ENCODE measurements at regions not wholly inside any gene's neighbourhood (a gene's known extent, or its start where the extent isn't known, plus 50 kb on each side); places are given as distances from the start of the nearest gene placed in this dataset.
"Not testable (repeated sequence)": the region's sequence is repeated elsewhere in the genome, so short reads cannot be mapped to it uniquely, and the experiment has no call there.

DNA sequence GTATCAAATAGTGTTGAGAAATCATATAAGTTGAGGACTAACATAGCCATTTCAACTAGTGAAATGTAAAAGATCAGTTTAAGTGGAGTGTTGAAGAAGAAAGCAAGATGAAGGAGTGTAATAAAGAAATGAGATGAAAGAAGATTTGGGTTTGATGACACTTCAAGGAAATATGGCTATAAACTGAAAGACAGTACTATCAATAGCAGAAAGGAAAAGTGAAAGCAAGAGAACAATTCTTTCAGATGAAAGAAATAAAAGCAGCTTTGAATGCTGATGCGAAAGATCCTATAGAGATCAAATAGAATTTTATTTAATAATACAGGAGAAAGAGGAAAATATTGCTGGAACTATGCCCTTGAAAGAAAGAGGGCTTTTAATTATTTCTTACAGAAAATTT, 92.8 kb upstream of the PRSS16 start:
- no peaks in the 10 kb centered on the region for H3K36me3 ChIP-seq (ENCODE audit: insufficient read depth)
- H3K4me3 ChIP-seq (ENCODE audit: low read depth, low read length): no peak overlapping the region
- no peak for DNase-seq (ENCODE audit: extremely low spot score)
- H3K4me1 ChIP-seq (ENCODE audit: insufficient read depth): no peaks in the 10 kb centered on the region
- H3K27ac ChIP-seq (ENCODE audit: low read depth): no peak overlapping the region
- WGBS: 92% methylated on average over 1 of the region's 1 CpG

DNA sequence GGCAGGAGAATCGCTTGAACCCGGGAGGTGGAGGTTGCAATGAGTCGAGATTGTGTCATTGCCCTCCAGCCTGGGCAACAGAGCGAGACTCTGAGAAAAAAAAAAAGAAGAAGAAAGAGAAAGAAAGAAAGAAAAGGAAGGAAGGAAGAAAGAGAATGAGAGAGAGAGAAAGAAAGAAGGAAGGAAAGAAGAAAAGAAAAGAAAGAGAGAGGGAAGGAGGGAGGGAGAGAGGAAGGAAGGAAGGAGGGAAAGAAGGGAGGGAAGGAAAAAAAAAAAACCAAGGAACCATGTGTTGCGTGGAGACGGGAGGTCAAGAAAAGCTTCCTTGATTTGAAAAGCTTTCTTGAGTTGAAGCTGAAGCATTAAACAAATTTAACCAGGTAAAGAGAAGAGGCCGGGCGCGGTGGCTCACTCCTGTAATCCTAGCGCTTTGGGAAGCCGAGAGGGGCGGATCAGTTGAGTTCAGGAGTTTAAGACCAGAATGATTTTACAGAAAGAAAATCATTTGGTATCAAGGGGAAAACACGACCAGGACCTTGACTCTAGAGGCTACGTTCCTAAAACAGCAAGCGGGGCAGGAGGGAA, 90.5 kb upstream of the PRSS16 start:
- no peaks in the 10 kb centered on the region for H3K4me1 ChIP-seq (ENCODE audit: insufficient read depth)
- DNase-seq (ENCODE audit: extremely low spot score): no peak
- H3K36me3 ChIP-seq (ENCODE audit: insufficient read depth): no peaks in the 10 kb centered on the region
- H3K27ac ChIP-seq (ENCODE audit: low read depth): no peak overlapping the region
- peak overlapping the region; percentile 15 for H3K4me3 ChIP-seq (ENCODE audit: low read depth, low read length)
- WGBS: 34% methylated on average over 15 of the region's 15 CpGs

DNA sequence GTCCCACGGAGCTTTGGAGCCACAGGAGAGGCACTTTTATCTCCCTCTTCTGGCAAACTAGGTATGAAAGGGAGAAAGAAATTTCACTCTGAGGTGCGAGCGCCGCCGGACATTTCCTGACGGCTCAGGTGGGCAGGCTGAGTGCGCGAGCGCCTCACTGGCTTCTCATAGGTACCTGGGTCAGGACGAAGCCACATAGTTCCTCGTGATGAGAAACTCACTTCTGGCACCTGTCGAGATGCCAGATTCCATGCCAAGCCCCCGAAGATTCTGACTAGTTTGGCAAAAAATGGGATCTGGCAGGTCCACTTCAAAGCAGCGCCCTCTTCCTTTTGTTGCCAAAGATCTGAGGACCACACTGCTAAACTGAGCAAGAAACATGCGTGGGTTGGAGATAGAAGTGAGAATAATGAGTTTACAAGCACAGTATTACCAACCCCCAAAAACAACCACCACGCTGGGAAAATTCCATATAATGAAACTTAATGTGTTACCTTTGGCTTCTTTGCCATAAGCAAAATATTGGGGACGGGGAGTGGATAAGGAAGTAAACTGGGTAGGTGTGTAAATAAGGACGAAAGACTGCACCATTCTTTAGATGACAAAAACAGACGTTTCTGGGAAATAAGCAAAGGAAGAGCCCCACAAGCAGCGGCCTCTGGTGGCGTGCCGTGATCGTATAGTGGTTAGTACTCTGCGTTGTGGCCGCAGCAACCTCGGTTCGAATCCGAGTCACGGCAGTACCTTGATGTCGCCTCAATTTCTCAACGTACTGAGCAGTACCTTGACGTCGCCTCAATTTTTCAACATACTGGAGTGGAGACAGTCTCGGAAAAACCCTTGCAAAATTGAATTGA, 89.8 kb upstream of the PRSS16 start:
- DNase-seq (ENCODE audit: extremely low spot score): peak; percentile 21

DNA sequence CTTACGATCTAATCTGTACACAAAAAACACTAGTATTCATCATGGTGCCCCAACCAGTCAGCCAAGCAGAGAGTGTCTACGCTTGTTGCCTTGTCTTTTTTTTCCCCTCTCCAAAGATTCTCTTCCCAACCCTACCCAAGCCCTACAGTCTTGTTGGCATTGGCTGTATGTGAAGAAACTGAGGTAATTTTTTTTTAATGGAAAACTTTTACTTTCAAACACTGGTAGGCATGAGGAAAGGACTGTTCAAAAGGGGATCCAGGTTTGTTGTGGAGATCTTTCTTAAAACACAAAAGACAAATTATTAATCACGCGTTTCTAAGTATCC, 89.2 kb upstream of the PRSS16 start:
- no peak for DNase-seq (ENCODE audit: extremely low spot score)
- Histone ChIP-seq H3K27ac (ENCODE audit: low read depth) (no peak overlapping the region), H3K4me1 (ENCODE audit: insufficient read depth) (no peaks in the 10 kb centered on the region), H3K36me3 (ENCODE audit: insufficient read depth) (no peaks in the 10 kb centered on the region), H3K4me3 (ENCODE audit: low read depth, low read length) (no peak overlapping the region)
- WGBS: 69% methylated on average over 4 of the region's 4 CpGs

More for the DNA sequence above, 89.8 kb upstream of the PRSS16 start:
- Histone ChIP-seq H3K4me3 (ENCODE audit: low read depth, low read length) (peak overlapping the region; percentile 15), H3K36me3 (ENCODE audit: insufficient read depth) (no peaks in the 10 kb centered on the region), H3K4me1 (ENCODE audit: insufficient read depth) (no peaks in the 10 kb centered on the region), H3K27ac (ENCODE audit: low read depth) (no peak overlapping the region)
- 3% methylated on average over 34 of the region's 34 CpGs for WGBS

DNA sequence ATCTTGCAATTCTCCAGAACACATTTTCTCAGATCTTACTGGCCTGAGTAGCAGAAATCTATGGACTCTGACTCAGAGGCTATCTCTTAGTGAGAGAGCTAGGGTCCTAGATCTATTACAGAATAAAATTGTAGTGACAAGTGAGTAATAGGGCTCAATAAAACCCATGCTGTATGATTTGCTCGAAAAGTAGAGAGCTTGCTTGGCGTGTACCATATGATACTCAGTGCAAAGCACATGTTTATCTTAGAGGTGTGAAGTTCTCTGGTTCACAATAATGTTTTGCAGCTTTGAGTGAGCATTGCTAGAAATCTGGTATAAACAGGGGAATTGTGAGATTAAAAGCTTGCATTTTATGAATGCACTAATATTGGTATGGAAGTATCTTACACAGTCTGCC, 87.8 kb upstream of the PRSS16 start:
- DNase-seq (ENCODE audit: extremely low spot score): no peak
- 70% methylated on average over 2 of the region's 2 CpGs for WGBS
- Histone ChIP-seq H3K27ac (ENCODE audit: low read depth) (no peak overlapping the region), H3K36me3 (ENCODE audit: insufficient read depth) (no peaks in the 10 kb centered on the region), H3K4me3 (ENCODE audit: low read depth, low read length) (no peak overlapping the region), H3K4me1 (ENCODE audit: insufficient read depth) (no peaks in the 10 kb centered on the region)

DNA sequence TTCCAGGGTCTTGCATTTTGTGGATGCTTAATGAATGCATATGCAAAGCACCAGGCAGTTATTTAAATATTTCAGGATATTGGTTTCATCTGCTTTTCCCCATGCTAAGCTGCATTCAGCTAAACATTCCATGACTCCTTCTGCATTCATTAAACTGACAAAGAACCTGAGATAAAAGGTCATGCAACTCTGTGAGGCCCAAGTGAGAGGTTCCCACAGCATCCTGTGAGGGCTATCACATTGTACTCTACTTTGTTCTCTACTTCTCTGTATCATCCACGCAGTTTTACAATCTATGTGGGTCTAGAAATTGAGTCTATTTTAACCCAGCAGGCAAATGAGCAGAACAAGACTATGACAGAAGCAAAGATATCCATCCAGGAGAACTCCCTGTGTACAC, 86.4 kb upstream of the PRSS16 start:
- Histone ChIP-seq H3K4me1 (ENCODE audit: insufficient read depth) (no peaks in the 10 kb centered on the region), H3K36me3 (ENCODE audit: insufficient read depth) (no peaks in the 10 kb centered on the region), H3K27ac (ENCODE audit: low read depth) (no peak overlapping the region), H3K4me3 (ENCODE audit: low read depth, low read length) (no peak overlapping the region)
- DNase-seq (ENCODE audit: extremely low spot score): no peak
- WGBS: 32% methylated on average over 1 of the region's 1 CpG

DNA sequence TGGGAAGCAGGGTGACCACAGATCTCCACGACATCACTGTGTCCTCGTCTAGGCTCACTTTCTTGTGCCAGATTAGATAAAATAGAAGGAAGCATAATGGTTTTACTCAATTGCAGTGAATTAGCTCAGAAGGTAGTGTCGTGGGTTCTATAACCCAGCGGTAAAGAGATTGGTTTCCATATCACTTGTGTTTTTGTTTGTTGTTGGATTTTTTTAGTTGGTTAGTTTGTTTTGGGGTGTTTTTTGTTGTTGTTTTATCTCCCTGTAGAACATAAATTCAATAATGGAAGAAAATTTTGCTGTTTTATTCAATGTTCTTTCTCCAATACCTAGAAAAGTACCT, 85.9 kb upstream of the PRSS16 start:
- Histone ChIP-seq H3K27ac (ENCODE audit: low read depth) (no peak overlapping the region), H3K4me1 (ENCODE audit: insufficient read depth) (no peaks in the 10 kb centered on the region), H3K4me3 (ENCODE audit: low read depth, low read length) (no peak overlapping the region), H3K36me3 (ENCODE audit: insufficient read depth) (no peaks in the 10 kb centered on the region)
- 54% methylated on average over 4 of the region's 4 CpGs for WGBS
- no peak for DNase-seq (ENCODE audit: extremely low spot score)

DNA sequence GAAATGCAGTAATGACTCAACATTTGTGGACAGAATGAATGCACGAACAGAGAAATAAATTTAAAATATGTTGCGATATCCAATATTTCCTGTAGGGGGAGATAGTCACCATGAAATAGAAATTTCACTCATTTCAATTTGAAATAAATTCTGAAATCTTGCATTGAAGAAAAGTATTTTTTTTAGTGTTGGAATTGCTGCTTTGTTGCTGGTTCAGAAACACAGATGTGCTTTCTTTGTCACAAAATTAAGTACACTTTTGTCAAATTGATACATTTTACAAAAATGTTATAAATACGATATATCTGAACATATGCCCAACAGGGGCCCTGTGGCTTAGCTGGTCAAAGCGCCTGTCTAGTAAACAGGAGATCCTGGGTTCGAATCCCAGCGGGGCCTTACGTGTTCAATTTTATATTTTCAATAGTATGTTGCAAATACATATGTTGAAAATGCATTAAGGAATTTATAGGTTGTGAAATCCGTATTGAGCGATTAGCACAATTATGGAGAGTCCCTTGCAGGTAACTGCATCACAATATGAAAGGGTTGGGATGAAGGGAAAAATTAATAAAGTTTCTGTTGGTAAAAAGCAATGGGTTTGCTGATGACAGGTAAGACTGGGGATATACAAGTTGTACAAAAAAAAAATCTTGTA, 85.4 kb upstream of the PRSS16 start:
- DNase-seq (ENCODE audit: extremely low spot score): no peak
- no peak overlapping the region for H3K4me3 ChIP-seq (ENCODE audit: low read depth, low read length)
- WGBS: 20% methylated on average over 9 of the region's 9 CpGs
- no peaks in the 10 kb centered on the region for H3K36me3 ChIP-seq (ENCODE audit: insufficient read depth)
- no peaks in the 10 kb centered on the region for H3K4me1 ChIP-seq (ENCODE audit: insufficient read depth)
- no peak overlapping the region for H3K27ac ChIP-seq (ENCODE audit: low read depth)

DNA sequence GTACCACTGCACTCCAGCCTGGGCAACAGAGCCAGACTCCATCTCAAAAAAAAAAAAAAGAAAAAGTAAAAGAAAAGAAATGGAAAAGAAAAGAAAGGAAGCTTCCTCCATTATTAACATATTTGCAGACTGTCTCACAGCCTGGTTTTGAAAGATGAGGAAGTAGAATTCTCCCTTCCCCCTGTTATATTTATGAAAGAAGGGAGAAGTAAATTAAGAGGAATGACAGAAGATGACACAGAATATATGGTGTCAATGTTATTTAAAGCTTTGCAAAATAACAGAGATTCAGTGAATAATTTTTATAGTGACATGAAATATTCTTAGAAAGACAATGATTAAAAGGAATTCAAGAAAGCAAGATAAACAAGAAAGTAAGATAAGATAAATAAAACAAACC, 83.7 kb upstream of the PRSS16 start:
- DNase-seq (ENCODE audit: extremely low spot score): no peak
- Histone ChIP-seq H3K27ac (ENCODE audit: low read depth) (no peak overlapping the region), H3K36me3 (ENCODE audit: insufficient read depth) (no peaks in the 10 kb centered on the region), H3K4me1 (ENCODE audit: insufficient read depth) (no peaks in the 10 kb centered on the region), H3K4me3 (ENCODE audit: low read depth, low read length) (no peak overlapping the region)

DNA sequence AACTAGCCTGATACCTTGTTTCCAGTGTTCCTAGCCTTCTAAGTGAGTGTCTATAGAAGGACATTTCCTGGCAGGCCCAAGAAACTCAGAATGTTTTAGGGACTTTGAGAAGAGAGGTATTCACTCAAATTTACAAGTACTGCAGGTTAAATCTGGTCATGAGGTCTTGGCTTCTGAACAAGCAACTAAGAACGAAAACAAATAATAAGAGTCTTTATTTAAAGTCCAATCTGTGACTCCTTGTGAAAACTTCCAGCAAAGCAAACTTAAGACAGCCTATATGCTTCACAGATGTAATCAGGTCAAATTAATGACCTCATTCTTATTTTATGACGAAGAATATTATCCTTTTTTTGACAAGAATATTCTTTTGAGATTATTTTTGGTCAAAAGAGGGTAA, 79.4 kb upstream of the PRSS16 start:
- no peak for DNase-seq (ENCODE audit: extremely low spot score)
- Histone ChIP-seq H3K4me3 (ENCODE audit: low read depth, low read length) (no peak overlapping the region), H3K36me3 (ENCODE audit: insufficient read depth) (no peaks in the 10 kb centered on the region), H3K27ac (ENCODE audit: low read depth) (no peak overlapping the region), H3K4me1 (ENCODE audit: insufficient read depth) (no peaks in the 10 kb centered on the region)
- WGBS: 26% methylated on average over 2 of the region's 2 CpGs

DNA sequence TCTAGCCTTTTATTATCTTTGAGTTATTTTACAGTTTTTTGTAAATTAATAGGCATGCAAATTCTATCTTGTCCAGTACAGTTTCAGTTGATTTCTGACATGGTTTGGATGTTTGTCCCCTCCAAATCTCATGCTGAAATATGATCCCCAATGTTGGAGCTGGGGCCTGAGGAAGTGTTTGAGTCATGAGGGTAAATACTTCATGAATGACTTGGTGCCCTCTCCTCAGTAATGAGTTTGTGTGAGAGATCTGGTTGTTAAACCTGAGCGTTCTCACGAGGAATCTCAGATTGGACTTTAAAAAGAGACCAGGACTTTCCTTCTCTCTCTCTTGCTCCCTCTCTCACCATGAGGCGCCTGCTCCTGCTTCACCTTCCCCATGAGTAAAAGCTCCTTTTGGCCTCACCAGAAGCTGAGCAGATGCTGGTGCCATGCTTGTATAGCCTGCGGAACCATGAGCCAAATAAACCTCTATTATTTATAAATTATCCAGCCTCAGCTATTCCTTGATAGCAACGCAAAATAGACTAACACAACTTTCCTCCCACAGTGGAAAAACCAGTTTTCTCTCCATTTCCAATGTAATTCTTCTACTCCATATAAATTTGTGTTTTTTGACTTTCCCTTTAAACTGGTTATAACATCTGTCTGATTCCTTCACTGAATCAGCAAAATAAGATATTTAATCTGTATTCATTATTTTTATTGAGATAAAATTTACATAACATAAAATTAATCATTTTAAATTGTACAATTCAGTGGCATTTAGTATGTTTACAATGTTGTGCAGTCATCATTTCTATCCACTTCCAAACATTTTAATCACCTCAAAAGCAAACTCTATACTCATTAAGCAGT, 78.7 kb upstream of the PRSS16 start:
- no peak overlapping the region for H3K27ac ChIP-seq (ENCODE audit: low read depth)
- no peak overlapping the region for H3K4me3 ChIP-seq (ENCODE audit: low read depth, low read length)
- no peaks in the 10 kb centered on the region for H3K4me1 ChIP-seq (ENCODE audit: insufficient read depth)
- no peak for DNase-seq (ENCODE audit: extremely low spot score)
- WGBS: 55% methylated on average over 5 of the region's 5 CpGs
- H3K36me3 ChIP-seq (ENCODE audit: insufficient read depth): no peaks in the 10 kb centered on the region

DNA sequence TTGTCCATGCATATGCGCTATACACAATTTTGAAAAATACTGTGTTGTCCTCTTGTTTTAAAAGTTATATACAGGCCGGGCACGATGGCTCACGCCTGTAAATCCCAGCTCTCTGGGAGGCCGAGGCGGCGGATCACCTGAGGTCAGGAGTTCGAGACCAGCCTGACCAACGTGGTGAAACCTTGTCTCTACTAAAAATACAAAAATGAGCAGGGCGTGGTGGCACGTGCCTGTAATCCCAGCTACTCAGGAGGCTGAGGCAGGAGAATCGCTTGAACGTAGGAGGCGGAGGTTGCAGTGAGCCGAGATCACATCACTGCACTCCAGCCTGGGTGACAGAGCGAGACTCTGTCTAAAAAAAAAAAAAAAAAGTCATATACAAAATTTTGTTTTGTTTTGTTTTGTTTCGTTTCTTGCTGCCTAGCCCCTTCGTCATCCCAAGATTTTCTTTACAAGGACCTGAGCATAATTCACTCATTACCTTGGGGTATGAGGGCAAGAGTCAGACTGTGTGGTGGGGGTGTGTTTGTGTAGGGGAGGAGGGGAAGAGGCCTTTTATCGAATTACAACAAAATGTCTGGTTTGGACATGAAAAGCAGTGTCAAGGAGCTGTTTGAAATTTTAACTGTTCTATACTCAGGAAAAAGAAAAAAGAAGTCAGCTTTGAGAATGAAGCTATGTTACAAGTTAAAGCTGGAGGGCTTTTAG, 74.8 kb upstream of the PRSS16 start:
- 81% methylated on average over 19 of the region's 19 CpGs for whole genome bisulfite sequencing
- H3K4me3 ChIP-seq (ENCODE audit: low read depth, low read length); H3K4me1 ChIP-seq (ENCODE audit: insufficient read depth); DNase-seq (ENCODE audit: extremely low spot score); H3K27ac ChIP-seq (ENCODE audit: low read depth); H3K36me3 ChIP-seq (ENCODE audit: insufficient read depth): not testable (repeated sequence)

DNA sequence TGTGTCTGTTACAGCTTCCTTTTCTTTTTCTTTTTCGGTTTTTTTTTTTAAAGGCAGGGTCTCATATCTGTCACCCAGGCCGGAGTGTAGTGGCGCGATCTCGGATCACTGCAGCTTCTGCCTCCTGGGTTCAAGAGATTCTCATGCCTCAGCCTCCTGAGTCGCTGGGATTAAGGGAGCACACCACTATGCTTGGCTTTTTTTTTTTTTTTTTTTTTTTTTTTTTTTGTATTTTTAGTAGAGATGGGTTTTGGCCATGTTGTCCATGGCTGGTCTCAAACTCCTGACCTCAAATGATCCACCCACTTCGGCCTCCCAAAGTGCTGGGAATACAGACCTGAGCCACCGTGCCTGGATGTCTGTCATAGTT, 74.3 kb upstream of the PRSS16 start:
- not testable (repeated sequence) for H3K4me1 ChIP-seq (ENCODE audit: insufficient read depth); H3K27ac ChIP-seq (ENCODE audit: low read depth); H3K36me3 ChIP-seq (ENCODE audit: insufficient read depth); DNase-seq (ENCODE audit: extremely low spot score); H3K4me3 ChIP-seq (ENCODE audit: low read depth, low read length)
- 74% methylated on average over 8 of the region's 8 CpGs for WGBS
